Nephron progenitor cell (in vitro differentiated cells): ENCODE measurements at regions not wholly inside any gene's neighbourhood (a gene's known extent, or its start where the extent isn't known, plus 50 kb on each side); places are given as distances from the start of the nearest gene placed in this dataset.

Experiments
- DNase-seq: peaks from one replicate; pipeline ENCODE4 v3.0.0; 2021
- H3K27ac Mint-ChIP-seq: 2 replicates; pipeline ENCODE4 v1.8.0; 2021; ENCODE audit warnings: mild to moderate bottlenecking, moderate library complexity, mixed read lengths
- H3K27me3 Mint-ChIP-seq: 2 replicates; pipeline ENCODE4 v1.8.0; 2021; ENCODE audit warnings: mild to moderate bottlenecking, low read depth, mixed read lengths; ENCODE audit not compliant: poor library complexity
- H3K36me3 Mint-ChIP-seq: 2 replicates; pipeline ENCODE4 v1.8.0; 2021; ENCODE audit warnings: low read depth, mixed read lengths
- H3K4me1 Mint-ChIP-seq: 2 replicates; pipeline ENCODE4 v1.8.0; 2021; ENCODE audit warnings: mixed read lengths
- H3K4me3 Mint-ChIP-seq: 2 replicates; pipeline ENCODE4 v1.8.0; 2021; ENCODE audit warnings: mild to moderate bottlenecking, moderate library complexity, mixed read lengths
- H3K9me3 Mint-ChIP-seq: 2 replicates; pipeline ENCODE4 v1.8.0; 2021; ENCODE audit warnings: mild to moderate bottlenecking, moderate library complexity, mixed read lengths
- TF ChIP-seq, protein P1 (sequence below): fragments of 200-600 bp; sonication (generic); IDR thresholded peaks from 2 replicates; pipeline ENCODE4 v1.5.0; 2021; ENCODE audit warnings: antibody characterized with exemption

DNA sequence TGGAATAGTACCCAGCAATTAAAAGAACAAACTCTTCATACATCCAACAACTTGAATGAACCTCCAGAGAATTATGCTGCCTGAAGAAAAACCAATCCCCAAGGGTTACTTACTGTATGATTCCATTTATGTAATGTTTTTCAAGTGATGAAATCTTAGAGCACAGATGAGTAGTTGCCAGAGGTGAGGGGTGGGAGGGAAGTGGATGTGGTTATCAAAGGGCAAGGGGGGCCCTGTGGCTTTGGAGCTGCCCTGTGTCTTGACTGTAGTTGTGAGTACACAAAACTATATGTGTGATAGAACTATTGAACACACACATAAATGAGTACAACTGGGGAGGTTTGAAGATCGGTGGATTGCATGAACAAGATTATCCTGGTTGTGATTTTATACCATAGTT is 115.8 kb upstream of the SLC25A48 start:
- H3K27me3 Mint-ChIP-seq: peaks cover 8% of the 10 kb centered on the region

DNA sequence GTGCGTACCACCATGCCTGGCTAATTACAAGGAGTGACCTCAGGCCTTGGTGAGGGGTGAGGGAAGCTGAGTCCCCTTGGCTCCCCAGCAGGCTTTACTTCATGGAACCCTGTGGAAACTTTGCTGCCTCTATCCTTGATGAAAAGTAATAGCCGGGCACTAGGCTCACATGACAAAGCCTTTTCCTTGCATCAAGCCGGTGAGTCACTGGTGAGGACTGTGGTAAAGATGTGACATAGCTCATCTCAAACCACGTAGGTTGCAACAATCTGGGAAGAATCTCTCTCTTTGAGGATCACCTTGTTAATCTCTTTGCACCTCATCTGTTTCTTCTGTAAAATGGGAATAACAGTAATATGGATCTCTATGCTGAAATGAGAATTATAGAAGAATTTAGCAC is 116.3 kb upstream of the SLC25A48 start:
- TF ChIP-seq, protein P1, sequence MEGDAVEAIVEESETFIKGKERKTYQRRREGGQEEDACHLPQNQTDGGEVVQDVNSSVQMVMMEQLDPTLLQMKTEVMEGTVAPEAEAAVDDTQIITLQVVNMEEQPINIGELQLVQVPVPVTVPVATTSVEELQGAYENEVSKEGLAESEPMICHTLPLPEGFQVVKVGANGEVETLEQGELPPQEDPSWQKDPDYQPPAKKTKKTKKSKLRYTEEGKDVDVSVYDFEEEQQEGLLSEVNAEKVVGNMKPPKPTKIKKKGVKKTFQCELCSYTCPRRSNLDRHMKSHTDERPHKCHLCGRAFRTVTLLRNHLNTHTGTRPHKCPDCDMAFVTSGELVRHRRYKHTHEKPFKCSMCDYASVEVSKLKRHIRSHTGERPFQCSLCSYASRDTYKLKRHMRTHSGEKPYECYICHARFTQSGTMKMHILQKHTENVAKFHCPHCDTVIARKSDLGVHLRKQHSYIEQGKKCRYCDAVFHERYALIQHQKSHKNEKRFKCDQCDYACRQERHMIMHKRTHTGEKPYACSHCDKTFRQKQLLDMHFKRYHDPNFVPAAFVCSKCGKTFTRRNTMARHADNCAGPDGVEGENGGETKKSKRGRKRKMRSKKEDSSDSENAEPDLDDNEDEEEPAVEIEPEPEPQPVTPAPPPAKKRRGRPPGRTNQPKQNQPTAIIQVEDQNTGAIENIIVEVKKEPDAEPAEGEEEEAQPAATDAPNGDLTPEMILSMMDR: no peak
- H3K4me3 Mint-ChIP-seq: no peak overlapping the region
- no peak overlapping the region for H3K27ac Mint-ChIP-seq
- H3K36me3 Mint-ChIP-seq: no peaks in the 10 kb centered on the region
- peaks cover 8% of the 10 kb centered on the region for H3K27me3 Mint-ChIP-seq
- no peaks in the 10 kb centered on the region for H3K9me3 Mint-ChIP-seq
- DNase-seq: no peak
- H3K4me1 Mint-ChIP-seq: peaks cover 5% of the 10 kb centered on the region

More for the DNA sequence above, 115.8 kb upstream of the SLC25A48 start:
- TF ChIP-seq, protein P1: no peak
- H3K4me1 Mint-ChIP-seq: peaks cover 5% of the 10 kb centered on the region
- DNase-seq: no peak
- no peak overlapping the region for H3K4me3 Mint-ChIP-seq
- no peak overlapping the region for H3K27ac Mint-ChIP-seq
- no peaks in the 10 kb centered on the region for H3K36me3 Mint-ChIP-seq
- H3K9me3 Mint-ChIP-seq: no peaks in the 10 kb centered on the region

GRCh38 chr5:135715267-135716055 is 119.0 kb upstream of the SLC25A48 start:
- peaks cover 7% of the 10 kb centered on the region for H3K4me1 Mint-ChIP-seq
- no peaks in the 10 kb centered on the region for H3K36me3 Mint-ChIP-seq
- no peak for DNase-seq
- TF ChIP-seq, protein P1: no peak
- no peak overlapping the region for H3K27ac Mint-ChIP-seq
- no peak overlapping the region for H3K4me3 Mint-ChIP-seq
- H3K9me3 Mint-ChIP-seq: no peaks in the 10 kb centered on the region
- peaks cover 13% of the 10 kb centered on the region for H3K27me3 Mint-ChIP-seq

DNA sequence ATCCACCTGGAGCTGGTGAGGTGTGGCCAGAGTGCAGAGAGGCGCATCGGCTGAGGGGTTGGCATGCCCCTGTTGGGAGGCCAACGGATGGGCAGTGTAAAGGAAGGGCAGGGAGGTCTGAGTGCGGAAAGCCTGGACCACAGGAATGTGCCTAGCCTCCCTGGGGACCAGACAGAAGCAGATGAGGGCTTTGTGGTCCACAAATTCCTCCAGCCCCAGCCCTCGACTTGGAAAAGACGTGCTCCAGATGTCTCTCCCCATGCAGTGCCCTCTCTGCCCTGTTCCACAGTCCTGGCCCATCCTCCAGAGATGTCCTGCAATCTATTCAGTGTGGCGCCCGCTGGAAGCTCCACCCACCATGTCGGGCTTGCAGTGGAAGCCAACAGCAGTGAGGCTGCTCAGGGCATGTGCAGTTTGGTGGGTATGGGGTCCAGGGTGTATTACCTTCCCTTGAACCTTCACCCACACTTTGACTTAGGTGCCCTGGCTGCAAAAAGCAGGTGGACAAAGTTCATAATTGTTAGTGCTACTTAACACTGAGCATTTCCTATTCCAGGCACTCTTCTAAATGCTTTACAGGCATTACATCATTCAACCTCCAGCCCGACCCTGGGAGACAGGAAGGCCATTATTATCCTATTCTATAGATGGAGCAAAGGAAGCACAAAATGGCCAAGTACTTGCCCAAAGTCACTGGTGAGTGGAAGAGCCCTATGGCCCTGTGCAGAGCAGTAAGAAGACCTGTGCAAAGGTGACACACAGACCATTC is 120.2 kb upstream of the SLC25A48 start:
- H3K27ac Mint-ChIP-seq: no peak overlapping the region
- TF ChIP-seq, protein P1: no peak
- H3K36me3 Mint-ChIP-seq: no peaks in the 10 kb centered on the region
- DNase-seq: no peak
- H3K27me3 Mint-ChIP-seq: peaks cover 12% of the 10 kb centered on the region
- H3K4me3 Mint-ChIP-seq: no peak overlapping the region
- no peaks in the 10 kb centered on the region for H3K9me3 Mint-ChIP-seq
- H3K4me1 Mint-ChIP-seq: peaks cover 16% of the 10 kb centered on the region

GRCh38 chr5:135713161-135713915 is 121.1 kb upstream of the SLC25A48 start:
- no peak for DNase-seq
- TF ChIP-seq, protein P1: no peak
- Mint-ChIP-seq H3K27me3 (peaks cover 10% of the 10 kb centered on the region), H3K4me1 (peaks cover 16% of the 10 kb centered on the region), H3K27ac (no peak overlapping the region), H3K9me3 (no peaks in the 10 kb centered on the region), H3K36me3 (no peaks in the 10 kb centered on the region), H3K4me3 (no peak overlapping the region)
